GM10266 (cell line): ENCODE measurements at regions not wholly inside any gene's neighbourhood (a gene's known extent, or its start where the extent isn't known, plus 50 kb on each side); places are given as distances from the start of the nearest gene placed in this dataset.

Experiments used
- DNase-seq: peaks from one replicate; pipeline ENCODE4 v3.0.0; 2012; ENCODE audit errors: extremely low spot score
- TF ChIP-seq, protein P1 (sequence below): IDR thresholded peaks from 2 replicates; pipeline ENCODE4 v1.5.1; 2012; ENCODE audit warnings: mild to moderate bottlenecking, low read depth; ENCODE audit not compliant: control insufficient read depth, insufficient read depth; ENCODE audit errors: missing control alignments

DNA sequence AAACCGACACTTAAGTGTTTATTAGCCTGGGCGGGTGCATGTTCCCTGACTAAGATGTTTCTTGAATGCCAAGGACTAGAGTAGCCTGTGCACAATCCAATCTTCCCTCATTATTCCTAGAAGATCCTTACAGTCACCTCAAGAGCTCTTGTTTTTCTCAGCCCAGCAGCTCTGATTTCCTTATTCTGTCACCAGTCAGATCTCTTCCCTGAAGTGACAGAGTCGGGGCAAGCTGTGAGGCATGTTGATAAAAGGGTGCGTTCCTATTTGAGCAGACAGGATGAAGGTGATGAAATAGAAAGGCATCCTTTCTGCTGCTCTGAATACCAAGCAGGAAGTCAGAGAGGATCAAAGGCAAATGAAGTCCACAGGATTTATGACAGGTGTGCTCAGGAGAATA lies 125.6 kb upstream of the MCTP2 start:
- TF ChIP-seq, protein P1, sequence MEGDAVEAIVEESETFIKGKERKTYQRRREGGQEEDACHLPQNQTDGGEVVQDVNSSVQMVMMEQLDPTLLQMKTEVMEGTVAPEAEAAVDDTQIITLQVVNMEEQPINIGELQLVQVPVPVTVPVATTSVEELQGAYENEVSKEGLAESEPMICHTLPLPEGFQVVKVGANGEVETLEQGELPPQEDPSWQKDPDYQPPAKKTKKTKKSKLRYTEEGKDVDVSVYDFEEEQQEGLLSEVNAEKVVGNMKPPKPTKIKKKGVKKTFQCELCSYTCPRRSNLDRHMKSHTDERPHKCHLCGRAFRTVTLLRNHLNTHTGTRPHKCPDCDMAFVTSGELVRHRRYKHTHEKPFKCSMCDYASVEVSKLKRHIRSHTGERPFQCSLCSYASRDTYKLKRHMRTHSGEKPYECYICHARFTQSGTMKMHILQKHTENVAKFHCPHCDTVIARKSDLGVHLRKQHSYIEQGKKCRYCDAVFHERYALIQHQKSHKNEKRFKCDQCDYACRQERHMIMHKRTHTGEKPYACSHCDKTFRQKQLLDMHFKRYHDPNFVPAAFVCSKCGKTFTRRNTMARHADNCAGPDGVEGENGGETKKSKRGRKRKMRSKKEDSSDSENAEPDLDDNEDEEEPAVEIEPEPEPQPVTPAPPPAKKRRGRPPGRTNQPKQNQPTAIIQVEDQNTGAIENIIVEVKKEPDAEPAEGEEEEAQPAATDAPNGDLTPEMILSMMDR = no peak
- DNase-seq = no peak

DNA sequence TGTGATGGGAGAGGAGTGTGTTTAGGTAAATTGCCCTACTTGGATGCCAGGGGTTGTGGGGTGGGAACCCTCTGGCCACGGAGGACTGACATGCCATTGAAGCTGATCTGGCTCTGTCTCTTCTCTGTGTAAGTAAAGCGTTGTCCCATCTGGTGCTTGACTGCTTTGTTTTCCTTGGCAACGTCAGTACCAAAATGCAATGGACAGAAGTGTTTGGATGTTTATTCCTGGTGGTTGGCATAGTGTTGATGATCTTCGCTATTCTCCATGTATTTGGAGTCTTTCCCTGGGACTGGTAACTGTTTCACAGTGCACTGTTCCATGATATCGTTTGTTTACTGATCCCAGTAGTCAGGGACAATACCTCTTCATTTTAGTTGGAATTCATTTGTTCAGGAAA lies 130.5 kb upstream of the MCTP2 start:
- DNase-seq = no peak
- TF ChIP-seq, protein P1 = no peak

DNA sequence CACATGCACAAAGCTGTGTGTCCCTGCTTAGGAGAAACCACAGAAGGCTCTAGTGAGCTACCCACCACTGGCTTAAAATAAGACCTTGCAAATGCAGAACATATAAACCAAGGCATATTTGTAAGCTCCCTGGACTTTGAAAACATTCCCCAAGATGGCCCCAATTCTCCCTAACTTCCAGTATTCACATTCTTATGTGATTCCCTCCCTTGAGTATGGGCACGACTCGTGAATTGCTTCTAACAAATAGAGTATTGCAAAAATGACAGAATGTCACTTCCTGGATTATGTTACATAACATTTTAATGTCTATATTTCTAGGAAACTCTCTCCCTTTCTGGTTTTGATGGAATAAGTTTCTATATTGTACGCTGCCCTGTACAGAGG lies 131.8 kb upstream of the MCTP2 start:
- TF ChIP-seq, protein P1 = no peak
- DNase-seq = no peak

DNA sequence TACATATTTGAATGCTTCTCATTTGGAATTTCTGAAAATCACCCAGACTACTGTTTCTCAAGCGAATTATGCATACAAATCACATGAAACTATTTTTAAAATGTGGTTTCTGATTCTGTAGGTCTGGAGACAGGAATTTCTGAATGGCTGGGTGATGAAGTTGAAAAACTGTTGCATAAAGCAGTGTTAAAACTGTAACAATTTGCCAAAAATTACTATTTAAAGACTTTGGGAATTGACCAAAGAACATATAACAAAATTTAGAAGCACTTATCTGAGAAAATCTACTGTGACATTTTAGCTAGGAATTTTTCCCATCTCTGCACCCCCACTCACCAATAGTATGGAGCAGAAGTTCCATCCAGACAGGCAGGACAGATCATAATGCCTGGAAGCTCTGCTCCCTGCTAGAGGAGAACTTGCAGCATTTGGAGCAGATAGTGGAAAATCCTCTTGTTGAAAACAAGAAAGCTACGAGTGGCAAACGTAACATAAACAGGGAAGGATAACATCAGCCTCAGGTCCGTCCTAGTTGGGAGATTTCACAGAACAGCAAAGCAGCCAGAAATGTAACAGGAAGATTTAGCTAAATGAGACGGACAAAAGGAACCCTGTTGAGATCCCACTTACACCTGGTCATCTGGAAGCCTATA lies 132.3 kb upstream of the MCTP2 start:
- DNase-seq = no peak
- TF ChIP-seq, protein P1 = no peak

DNA sequence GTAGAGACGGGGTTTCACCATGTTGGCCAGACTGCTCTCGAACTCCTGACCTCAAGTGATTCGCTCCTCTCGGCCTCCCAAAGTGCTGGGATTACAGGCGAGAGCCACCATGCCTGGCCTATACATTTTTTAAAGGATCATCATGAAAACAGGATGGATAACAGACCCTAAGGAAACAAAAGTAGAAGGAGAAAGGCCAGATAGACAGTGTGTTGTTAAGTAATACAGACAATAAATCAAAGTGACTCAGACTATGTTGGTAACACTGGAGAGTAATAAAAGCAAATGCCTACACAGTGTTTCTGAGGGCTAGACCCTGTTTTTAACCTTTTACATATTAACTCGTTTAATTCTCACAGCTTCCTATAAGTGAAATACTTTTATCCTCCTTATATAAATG lies 133.8 kb upstream of the MCTP2 start:
- no peak for DNase-seq
- TF ChIP-seq, protein P1 = no peak

DNA sequence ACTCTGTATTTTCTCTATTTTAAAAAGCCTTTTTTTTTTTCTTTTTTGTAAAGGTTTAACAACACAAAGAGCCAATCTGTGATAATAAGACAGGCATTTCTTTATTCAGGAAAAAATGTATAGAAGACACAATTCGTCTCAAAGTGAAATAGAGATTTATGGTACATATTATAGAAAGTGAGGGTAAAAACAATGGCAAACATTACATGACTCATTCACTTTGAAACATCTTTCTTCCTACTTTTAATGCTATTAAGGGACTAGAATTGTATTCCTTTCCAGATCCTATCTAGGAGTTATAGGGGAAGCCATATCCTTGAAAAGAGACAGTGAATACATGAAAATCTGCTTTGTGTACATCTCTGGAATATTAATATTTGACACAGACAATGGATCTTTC lies 137.1 kb upstream of the MCTP2 start:
- TF ChIP-seq, protein P1 = no peak

DNA sequence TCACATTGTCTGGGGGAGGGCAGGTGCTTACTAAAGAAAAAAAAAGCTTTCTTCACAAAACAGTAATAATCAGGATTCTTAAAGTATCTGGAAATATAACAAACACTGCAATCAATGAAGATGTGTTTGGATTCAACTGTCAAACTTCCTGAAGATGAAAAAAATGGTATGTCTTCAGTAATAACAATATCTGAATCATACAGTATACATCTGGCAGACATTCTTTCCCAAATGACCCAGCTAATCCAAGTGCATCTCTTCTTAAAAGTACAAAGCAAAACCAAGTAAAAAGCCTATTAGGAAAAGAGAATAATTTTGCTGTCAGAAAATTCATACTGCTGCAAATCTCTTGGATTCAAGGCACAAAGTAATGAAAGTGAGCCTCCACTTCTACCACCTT lies 145.0 kb upstream of the MCTP2 start:
- no peak for DNase-seq
- TF ChIP-seq, protein P1 = no peak

More for the DNA sequence above, 137.1 kb upstream of the MCTP2 start:
- no peak for DNase-seq
